Ectodermal cell (in vitro differentiated cells): ENCODE measurements at regions not wholly inside any gene's neighbourhood (a gene's known extent, or its start where the extent isn't known, plus 50 kb on each side); places are given as distances from the start of the nearest gene placed in this dataset.

ENCODE experiments used
- H3K27ac ChIP-seq: 2 replicates; pipeline ENCODE4 v1.7.0; 2013; ENCODE audit warnings: mild to moderate bottlenecking, low read depth, low read length; ENCODE audit not compliant: insufficient read depth, poor library complexity, severe bottlenecking
- H3K27me3 ChIP-seq: 2 replicates; pipeline ENCODE4 v1.7.0; 2013; ENCODE audit warnings: mild to moderate bottlenecking, low read length; ENCODE audit not compliant: insufficient read depth, control insufficient read depth, poor library complexity, severe bottlenecking
- H3K36me3 ChIP-seq: one replicate; pipeline ENCODE4 v1.7.0; 2013; ENCODE audit warnings: low read length; ENCODE audit not compliant: control insufficient read depth, insufficient read depth
- H3K4me1 ChIP-seq: one replicate; pipeline ENCODE4 v1.7.0; 2013; ENCODE audit warnings: low read length; ENCODE audit not compliant: control insufficient read depth, insufficient read depth
- H3K4me3 ChIP-seq: 2 replicates; pipeline ENCODE4 v1.7.0; 2013; ENCODE audit warnings: low read depth, low read length, control low read depth; ENCODE audit not compliant: insufficient read depth
- H3K9me3 ChIP-seq: 2 replicates; pipeline ENCODE4 v1.7.0; 2013; ENCODE audit warnings: mild to moderate bottlenecking, low read length, moderate library complexity; ENCODE audit not compliant: control insufficient read depth
- WGBS, 2 experiments: methylation state at CpG; one replicate each; pipeline ENCODE4 v1.1.7; 2013; ENCODE audit warnings: missing lambda C conversion rate in 2 of 2; 5-methylcytosine and 5-hydroxymethylcytosine counted together

GRCh38 chr18:55763298-55763697 is 175.3 kb upstream of the TCF4 start:
- H3K27ac ChIP-seq, result no peak overlapping the region
- no peaks in the 10 kb centered on the region for H3K27me3 ChIP-seq
- no peaks in the 10 kb centered on the region for H3K9me3 ChIP-seq
- no peaks in the 10 kb centered on the region for H3K36me3 ChIP-seq
- WGBS, 2 experiments, result 84 to 89% methylated on average over 1 to 2 of the region's 2 CpGs
- peaks cover 8% of the 10 kb centered on the region for H3K4me1 ChIP-seq
- no peak overlapping the region for H3K4me3 ChIP-seq

DNA sequence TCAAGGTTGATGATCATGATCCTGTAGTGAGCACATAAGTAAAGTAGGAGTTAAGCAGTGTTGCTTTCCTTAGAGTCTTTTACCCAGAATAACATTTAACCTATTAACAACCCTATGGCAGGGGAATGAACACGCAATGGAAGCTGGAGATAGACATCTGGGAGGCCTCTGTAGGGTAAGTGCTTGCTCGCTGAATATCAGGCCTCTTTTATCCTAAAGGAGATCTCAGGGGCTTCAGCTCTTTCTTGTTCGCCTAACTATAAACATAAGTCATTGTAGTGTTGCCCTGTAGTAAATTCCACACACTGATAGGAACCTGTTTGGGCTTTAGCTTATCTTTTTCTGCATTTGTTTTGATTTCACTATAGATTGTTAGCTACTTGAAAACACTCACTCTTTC is 174.4 kb upstream of the TCF4 start:
- Histone ChIP-seq H3K27ac (no peak overlapping the region), H3K4me3 (no peak overlapping the region), H3K36me3 (no peaks in the 10 kb centered on the region), H3K9me3 (no peaks in the 10 kb centered on the region), H3K4me1 (peaks cover 8% of the 10 kb centered on the region), H3K27me3 (no peaks in the 10 kb centered on the region)
- 70 to 80% methylated on average over 2 to 3 of the region's 3 CpGs for WGBS, 2 experiments

DNA sequence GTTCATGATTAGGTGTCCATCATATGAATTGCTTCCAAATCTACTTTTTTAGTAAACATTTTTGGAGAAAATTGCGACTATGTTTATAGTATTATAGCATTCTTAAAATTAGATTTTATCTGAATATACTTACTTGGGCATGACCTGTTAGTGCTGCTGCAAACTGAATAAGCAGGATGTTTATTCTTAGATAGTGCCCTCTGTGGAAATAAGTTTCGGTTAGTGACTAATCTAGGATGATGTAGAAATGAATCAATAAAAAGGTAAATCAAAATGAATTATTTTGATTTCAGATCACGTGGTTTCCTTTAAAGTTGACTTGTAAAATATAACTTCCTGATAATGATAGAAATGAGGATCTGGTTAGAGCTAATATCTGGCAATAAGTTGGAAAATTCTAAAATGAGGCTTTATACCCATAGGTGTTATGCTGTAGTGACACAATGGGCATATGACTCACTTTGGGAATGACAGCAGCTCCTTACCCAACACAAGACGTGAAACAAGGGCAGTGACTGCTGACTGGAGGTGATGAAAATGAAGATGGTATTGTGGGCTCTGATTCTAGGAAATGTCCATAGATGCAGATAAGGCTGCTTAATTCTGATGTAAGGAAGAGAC is 165.8 kb upstream of the TCF4 start:
- Histone ChIP-seq H3K27me3 (no peaks in the 10 kb centered on the region), H3K36me3 (no peaks in the 10 kb centered on the region), H3K27ac (no peak overlapping the region), H3K4me1 (no peaks in the 10 kb centered on the region), H3K4me3 (no peak overlapping the region), H3K9me3 (no peaks in the 10 kb centered on the region)
- WGBS, 2 experiments, result 93 to 97% methylated on average over 3 of the region's 4 CpGs

DNA sequence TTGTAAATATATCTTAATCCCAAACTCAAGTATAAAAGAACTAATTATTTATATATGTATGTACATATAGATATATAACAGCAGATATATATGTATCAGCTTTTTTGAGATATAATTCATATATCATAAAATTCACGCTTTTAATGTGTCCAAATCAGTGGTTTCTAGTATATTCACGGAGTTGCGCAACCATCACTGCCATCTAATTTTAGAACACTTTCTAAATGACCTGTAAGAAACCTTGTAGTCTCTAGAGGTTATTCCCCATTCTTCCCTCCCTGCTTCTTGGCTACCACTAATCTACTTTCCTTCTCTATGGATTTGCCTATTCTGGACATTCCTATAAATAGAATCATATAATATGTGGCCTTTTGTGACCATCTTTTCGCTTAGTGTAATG is 163.5 kb upstream of the TCF4 start:
- H3K9me3 ChIP-seq, result no peaks in the 10 kb centered on the region
- no peaks in the 10 kb centered on the region for H3K4me1 ChIP-seq
- no peaks in the 10 kb centered on the region for H3K27me3 ChIP-seq
- WGBS, 2 experiments, result 95 to 96% methylated on average over 4 of the region's 4 CpGs
- no peak overlapping the region for H3K4me3 ChIP-seq
- H3K27ac ChIP-seq, result no peak overlapping the region
- H3K36me3 ChIP-seq, result no peaks in the 10 kb centered on the region

DNA sequence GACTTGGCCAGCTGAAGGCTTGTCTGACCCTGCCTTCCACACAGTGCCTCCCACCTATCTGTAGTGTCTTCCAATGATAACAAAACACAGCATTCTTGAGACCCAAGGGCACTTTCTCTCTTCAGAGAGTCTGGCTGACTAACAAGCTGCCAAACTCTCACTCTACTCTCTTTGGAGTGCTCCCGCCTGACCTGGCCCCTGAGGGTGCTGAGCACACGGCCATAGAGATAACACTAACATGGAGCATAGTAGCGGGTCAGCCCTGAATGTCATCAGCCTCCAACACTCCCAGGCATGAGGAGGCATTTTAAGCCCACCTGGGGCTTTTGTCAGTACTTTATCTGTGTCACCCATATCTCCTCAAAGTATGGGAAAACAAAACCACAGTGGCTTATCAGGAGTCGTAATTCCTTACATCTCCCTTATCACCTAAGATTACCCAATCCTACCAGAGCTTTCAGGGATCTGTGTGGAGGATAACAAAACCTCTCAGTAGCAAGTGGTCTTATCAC is 160.3 kb upstream of the TCF4 start:
- Histone ChIP-seq H3K4me1 (no peaks in the 10 kb centered on the region), H3K27ac (no peak overlapping the region), H3K36me3 (no peaks in the 10 kb centered on the region), H3K4me3 (no peak overlapping the region), H3K9me3 (no peaks in the 10 kb centered on the region), H3K27me3 (no peaks in the 10 kb centered on the region)
- 90 to 92% methylated on average over 4 of the region's 4 CpGs for WGBS, 2 experiments

DNA sequence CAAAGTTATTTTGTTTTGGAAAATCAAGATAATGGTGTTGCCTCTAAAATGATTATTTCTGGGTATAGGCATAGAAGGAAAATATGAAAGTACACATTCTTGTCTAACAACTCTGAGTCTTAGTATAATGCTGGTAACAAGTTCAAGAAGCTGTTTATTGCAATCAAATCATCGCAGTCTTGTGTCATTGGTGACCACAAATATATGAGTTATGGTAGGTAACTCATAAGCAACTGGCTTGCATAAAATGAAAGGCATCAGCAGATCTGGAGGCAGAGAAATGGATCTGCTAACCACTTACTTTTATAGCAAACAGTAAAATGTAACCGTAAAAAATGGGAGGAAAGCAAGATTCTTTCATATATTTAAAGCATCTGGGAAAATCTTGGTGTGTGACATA is 156.2 kb upstream of the TCF4 start:
- Histone ChIP-seq H3K4me1 (no peaks in the 10 kb centered on the region), H3K9me3 (no peaks in the 10 kb centered on the region), H3K36me3 (no peaks in the 10 kb centered on the region), H3K27ac (no peak overlapping the region), H3K4me3 (no peak overlapping the region), H3K27me3 (no peaks in the 10 kb centered on the region)
- 97 to 100% methylated on average over 2 of the region's 2 CpGs for WGBS, 2 experiments

GRCh38 chr18:55743736-55744135 is 155.7 kb upstream of the TCF4 start:
- no peaks in the 10 kb centered on the region for H3K4me1 ChIP-seq
- no peak overlapping the region for H3K27ac ChIP-seq
- no peak overlapping the region for H3K4me3 ChIP-seq
- WGBS, 2 experiments, result 94 to 97% methylated on average over 3 of the region's 3 CpGs
- H3K9me3 ChIP-seq, result no peaks in the 10 kb centered on the region
- H3K36me3 ChIP-seq, result no peaks in the 10 kb centered on the region
- H3K27me3 ChIP-seq, result no peaks in the 10 kb centered on the region

DNA sequence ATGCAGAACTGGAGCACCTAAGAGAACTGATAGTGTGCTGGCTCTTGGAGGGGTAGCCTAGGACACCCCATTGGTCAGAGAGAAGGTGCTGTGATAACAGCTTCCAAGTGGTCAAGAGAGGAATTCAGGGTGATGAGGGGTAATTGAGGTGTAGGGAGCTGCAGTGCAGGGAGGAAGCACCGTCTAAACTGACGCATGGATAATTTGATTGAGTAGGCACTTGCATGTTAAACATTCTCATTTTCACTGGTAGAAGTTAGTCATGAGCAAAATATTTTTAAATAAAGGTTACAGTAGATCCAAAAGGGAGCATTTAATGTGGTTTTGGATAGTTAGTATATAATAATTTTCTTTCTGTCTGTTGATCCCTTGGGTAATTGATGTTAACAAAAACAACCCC is 155.1 kb upstream of the TCF4 start:
- H3K27me3 ChIP-seq, result no peaks in the 10 kb centered on the region
- no peaks in the 10 kb centered on the region for H3K4me1 ChIP-seq
- no peaks in the 10 kb centered on the region for H3K36me3 ChIP-seq
- no peak overlapping the region for H3K27ac ChIP-seq
- no peaks in the 10 kb centered on the region for H3K9me3 ChIP-seq
- 92 to 97% methylated on average over 2 of the region's 2 CpGs for WGBS, 2 experiments
- no peak overlapping the region for H3K4me3 ChIP-seq

- Histone ChIP-seq H3K4me1 (no peaks in the 10 kb centered on the region), H3K27me3 (no peaks in the 10 kb centered on the region)
- 100% methylated on average over 1 of the region's 2 CpGs for WGBS, 2 experiments
These were observed 151.5 kb upstream of the TCF4 start for GRCh38 chr18:55739488-55739887.

GRCh38 chr18:55738483-55739114 is 150.6 kb upstream of the TCF4 start:
- Histone ChIP-seq H3K27ac (no peak overlapping the region), H3K4me3 (no peak overlapping the region), H3K4me1 (no peaks in the 10 kb centered on the region), H3K27me3 (no peaks in the 10 kb centered on the region), H3K9me3 (no peaks in the 10 kb centered on the region), H3K36me3 (no peaks in the 10 kb centered on the region)
- 93 to 97% methylated on average over 3 of the region's 3 CpGs for WGBS, 2 experiments

More at GRCh38 chr18:55739488-55739887, 151.5 kb upstream of the TCF4 start:
- Histone ChIP-seq H3K4me3 (no peak overlapping the region), H3K9me3 (no peaks in the 10 kb centered on the region), H3K27ac (no peak overlapping the region), H3K36me3 (no peaks in the 10 kb centered on the region)
